ENCODE measurements at regions not wholly inside any gene's neighbourhood (a gene's known extent, or its start where the extent isn't known, plus 50 kb on each side); places are given as distances from the start of the nearest gene placed in this dataset.

GRCh38 chr17:65365169-65365568, 196.3 kb downstream of the AXIN2 start:
- no peak for DNase-seq (ENCODE audit: low read depth)

DNA sequence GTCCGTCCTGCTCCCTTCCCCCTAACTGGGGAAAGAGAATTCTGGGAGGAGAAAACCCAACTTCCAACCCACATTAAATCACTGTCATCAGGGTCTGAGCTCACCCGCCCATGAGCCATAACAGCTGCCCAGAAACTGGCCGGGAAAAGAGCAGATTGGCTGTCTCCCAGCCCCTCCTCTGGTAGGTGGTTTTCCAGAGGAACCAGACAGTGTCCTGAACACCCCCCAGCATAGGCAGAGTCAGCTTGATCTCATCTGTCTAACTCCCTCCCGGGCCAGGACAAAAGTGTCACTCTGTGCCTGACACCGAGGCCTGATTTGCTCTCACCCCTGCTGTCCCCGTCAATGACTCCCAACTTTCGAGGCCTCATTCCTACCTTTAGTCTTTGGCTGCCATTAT, 197.0 kb downstream of the AXIN2 start:
- no peak for DNase-seq (ENCODE audit: low read depth)

GRCh38 chr17:65362826-65363225, 198.6 kb downstream of the AXIN2 start:
- DNase-seq (ENCODE audit: low read depth), result no peak

DNA sequence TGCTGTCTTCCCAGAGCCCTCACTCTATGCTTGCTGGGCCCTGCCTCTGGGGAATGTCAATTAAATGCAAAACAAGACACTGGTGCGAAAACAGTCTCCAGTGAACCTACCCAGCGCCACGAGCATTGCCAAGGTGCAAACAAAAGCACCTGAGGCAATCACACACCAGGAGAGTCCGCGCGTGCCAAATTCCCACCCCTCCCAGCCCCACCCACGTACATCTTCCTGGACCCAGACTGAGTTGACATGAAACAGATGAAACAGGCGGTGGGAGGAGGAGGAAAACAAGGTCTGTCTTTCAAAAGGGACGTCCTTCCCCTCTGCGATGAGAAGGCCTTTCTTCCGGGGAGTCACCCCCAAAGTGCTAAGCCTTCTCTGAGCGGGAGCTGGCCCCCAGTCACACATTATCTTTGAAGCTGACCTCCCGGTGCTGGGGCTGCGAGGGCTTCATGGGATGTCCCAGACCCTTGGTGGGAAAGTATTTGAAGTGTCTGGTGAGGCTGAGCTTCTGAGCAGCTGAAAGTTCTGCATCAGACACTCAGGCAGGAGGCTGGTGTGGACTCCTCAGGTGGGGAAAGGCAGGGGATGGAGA, 200.4 kb downstream of the AXIN2 start:
- no peak for DNase-seq (ENCODE audit: low read depth)

GRCh38 chr17:65359016-65359415, 202.4 kb downstream of the AXIN2 start:
- DNase-seq (ENCODE audit: low read depth), result no peak

DNA sequence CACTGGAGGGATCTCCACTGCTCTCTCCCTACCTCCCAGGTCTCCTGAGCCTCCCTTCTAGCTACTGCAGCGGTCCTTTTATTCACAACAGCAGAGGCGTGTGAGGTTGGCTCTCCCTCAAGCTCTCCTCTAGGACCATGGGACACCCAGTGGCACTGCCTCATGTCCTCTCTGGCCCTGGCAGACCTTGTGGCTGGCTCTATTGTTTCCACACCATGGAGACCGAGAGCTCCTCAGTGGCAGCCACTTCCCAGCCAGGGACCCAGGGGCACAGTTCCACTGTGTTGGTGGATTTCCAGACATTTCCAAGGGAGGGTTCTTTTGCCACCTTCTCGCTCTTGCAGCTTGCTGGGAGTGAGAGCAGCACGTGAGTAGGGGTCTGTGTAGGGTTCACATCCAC, 204.9 kb downstream of the AXIN2 start:
- no peak for DNase-seq (ENCODE audit: low read depth)

- DNase-seq (ENCODE audit: low read depth), result no peak
Measured at GRCh38 chr17:65355246-65355645, 206.2 kb downstream of the AXIN2 start.

DNA sequence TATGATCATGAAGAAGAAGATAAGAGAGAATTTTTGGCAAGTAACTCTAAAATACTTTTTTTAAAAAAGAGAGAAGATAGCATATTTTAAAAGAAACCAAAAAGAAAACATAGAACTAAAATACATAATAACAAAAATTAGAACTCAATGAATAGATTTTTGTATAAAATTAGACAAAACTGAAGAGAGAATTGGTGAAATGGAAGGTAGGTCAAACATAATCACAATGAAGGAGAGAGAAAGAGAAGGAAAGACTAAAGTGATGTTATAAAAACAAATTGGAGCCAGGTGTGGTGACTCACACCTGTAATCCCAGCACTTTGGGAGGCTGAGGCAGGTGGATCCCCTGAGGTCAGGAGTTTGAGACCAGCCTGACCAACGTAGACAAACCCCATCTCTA, 211.5 kb downstream of the AXIN2 start:
- DNase-seq (ENCODE audit: low read depth), result no peak

DNA sequence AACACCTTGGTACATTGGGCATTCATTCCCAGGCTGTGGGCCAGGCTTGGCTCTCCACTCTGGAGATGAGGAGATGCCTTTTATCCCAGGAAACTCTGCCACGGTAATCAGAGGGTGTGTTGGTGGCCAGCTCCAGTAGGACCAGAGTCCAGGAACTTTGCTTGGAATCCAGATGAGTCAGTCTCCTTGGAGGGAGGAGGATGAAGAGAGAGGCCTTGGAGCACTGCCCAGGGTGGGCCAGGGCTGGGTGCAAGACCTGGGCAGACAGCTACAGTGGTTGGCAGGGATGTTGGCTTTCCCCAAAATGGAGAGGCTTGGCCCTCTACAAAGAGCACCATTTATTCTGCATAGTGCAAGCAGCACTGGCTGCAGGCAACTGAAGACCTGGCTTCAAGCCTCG, 209.0 kb downstream of the RGS9 start:
- DNase-seq (ENCODE audit: low read depth), result no peak

DNA sequence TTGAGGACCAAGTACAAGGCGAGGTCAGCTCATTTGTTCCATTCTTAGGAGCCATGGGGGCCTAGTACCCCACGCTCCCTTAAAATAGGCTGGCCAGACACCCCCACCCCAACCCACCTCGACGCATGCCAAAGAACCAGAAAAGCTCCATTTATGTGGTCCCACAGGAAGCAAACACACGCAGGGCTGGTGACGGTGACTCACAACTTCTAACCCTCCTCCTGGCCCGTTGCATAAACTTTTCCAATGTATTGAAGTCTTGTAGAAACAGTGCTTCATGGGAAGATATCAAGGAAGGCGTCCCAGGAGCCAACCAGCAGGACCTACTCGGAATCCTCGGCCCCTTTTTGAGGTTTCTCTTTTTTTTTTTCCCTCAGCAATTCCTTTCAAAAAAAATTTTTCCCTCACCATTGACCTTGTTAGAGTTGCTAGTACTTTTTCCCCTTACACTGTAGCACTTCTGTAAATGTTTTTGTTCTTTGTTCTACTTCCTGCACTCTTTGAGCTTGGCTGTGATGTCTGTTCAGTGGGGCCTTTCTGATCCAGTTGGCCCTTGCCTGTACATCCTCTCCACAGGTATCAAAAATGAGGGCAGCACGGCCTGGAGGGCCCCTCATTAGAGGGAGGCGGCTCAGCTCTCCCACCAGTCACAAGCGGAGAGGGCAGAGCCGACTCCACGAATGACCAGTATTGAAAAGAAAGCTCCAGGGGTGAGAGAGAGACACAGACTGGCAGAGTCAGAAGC, 208.3 kb downstream of the RGS9 start:
- no peak for DNase-seq (ENCODE audit: low read depth)

DNA sequence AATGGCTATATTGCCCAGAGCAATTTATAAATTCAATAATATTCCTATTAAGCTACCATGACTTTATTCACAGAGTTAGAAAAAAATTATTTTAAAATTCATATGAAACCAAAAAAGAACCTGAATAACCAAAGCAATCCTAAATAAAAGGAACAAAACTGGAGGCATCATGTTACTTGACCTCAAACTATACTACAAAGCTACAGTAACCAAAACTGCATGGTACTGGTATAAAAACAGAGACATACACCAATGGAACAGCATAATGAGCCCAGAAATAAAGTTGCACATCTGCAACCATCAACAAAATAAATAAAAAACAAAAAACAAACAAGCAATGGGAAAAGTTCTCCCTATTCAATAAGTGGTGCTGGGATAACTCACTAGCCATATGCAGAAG, 203.2 kb downstream of the RGS9 start:
- no peak for DNase-seq (ENCODE audit: low read depth)

DNA sequence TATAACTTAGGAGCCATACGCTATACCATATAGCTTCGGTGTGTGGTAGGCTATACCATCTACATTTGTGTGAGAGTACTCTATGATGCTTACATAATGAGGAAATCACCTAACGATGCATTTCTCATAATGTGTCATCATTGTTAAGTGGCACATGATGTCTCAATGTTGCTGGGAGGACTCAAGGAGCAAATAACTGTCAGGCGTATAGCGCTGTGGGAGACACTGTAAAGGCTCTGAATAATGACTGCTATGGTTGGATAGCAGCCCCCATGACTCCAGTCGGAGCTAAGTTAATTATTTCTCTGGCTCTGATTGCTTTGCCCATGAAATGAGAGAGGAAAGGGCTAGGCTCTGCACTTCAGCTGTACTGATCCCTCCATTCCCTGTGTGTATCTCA, 197.2 kb downstream of the RGS9 start:
- no peak for DNase-seq (ENCODE audit: low read depth)

DNA sequence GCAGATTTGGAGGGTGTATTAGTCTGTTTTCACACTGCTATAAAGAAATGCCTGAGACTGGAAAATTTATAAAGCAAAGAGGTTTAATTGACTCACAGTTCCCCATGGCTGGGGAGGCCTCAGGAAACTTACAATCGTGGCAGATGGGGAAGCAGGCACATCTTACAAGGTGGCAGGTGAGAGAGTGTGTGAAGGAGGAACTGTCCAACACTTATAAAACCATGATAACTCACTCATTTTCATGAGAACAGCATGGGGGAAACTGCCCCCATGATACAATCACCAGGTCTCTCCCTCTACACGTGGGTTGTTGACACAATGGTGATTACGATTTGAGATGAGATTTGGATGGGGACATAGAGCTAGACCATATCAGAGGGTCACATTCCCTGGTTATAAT, 195.6 kb downstream of the RGS9 start:
- DNase-seq (ENCODE audit: low read depth), result no peak

- DNase-seq (ENCODE audit: low read depth), result no peak
Measured at GRCh38 chr17:65332375-65332774, 195.2 kb downstream of the RGS9 start.

DNA sequence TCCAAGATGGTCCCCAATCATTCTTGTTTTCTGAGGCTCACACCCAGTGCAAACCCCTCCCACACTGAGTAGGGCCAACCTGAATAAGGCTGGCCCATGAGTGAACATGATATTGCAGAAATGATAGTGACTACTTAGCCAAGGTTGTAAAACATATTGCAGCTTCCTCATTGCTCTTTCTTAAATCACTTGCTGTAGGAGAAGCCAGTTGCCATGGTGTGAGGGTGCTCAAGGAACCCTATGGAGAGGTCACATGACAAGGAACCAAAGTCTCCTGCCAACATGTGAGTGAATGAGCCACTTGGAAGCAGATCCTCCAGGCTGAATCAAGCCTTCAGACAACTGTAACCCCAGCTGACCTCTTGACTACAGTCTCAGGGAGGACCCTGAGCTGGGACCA, 191.4 kb downstream of the RGS9 start:
- DNase-seq (ENCODE audit: low read depth), result no peak

- no peak for DNase-seq (ENCODE audit: low read depth)
Measured at GRCh38 chr17:65324611-65325342, 187.6 kb downstream of the RGS9 start.

DNA sequence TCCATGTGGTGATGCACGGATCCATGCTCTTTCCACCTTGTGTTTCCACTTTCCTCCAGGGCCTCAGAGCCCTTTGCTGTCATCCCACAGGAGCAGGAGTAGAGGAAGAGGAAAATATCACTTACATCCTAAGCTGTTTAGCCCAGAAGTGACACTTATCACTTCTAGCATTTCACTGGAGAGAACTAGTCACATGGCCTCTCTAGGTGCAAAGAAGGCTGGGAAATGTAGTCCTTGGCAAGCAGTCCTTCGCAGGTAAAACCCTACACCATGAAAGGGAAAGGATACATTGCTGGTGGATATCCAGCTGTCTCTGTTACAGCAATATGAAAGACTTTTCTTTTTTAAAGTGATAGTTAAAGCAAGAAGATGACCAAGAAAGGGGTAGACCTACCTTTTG, 185.9 kb downstream of the RGS9 start:
- DNase-seq (ENCODE audit: low read depth), result no peak

DNA sequence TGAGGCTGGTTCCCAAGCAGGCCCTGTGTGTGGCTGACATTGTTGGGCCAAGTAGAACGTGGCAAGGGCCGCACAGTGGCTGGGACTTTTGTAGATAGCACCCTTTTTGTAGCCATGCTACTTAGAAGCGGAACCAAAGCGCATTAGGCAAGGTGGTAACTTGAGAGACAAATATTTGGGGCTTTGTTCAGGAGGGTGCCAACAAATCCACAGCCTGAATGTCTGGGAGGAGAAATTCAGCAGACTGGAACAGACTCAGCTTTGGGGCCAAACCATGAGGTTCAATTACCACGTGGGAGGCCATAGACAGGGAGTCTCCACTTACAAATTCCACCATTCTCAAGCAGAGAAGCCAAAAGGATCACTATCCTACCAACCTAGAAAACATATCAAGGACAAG, 183.7 kb downstream of the RGS9 start:
- no peak for DNase-seq (ENCODE audit: low read depth)

GRCh38 chr17:65314212-65314611, 177.0 kb downstream of the RGS9 start:
- DNase-seq (ENCODE audit: low read depth), result no peak

- DNase-seq (ENCODE audit: low read depth), result no peak
Measured at GRCh38 chr17:65312718-65313377, 175.7 kb downstream of the RGS9 start.

- no peak for DNase-seq (ENCODE audit: low read depth)
Measured at GRCh38 chr17:65311261-65311660, 174.1 kb downstream of the RGS9 start.

DNA sequence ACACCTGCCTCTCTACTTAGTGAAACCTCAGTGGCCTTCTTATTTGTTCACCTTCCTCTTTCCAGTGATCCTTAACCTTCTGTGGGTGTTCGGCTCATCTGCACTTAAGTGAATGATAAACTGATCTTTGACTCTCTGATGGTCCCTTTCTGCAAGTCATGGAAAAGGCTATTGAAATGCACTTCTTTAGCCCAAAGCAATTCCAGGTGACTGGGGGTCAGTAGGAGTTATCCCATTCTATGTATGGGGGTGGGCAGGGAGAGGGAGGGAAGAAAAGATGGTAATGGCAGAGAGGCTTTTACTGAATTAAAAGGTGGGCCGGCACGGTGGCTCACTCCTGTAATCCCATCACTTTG, 170.8 kb downstream of the RGS9 start:
- no peak for DNase-seq (ENCODE audit: low read depth)

Data from stimulated activated CD8-positive, alpha-beta memory T cell treated with anti-CD3 and anti-CD28 coated beads, Interleukin-15, amount 100 ng/mL, for 1 hour (primary cell).